Dermis microvascular lymphatic vessel endothelial cell (primary cell): ENCODE measurements at regions not wholly inside any gene's neighbourhood (a gene's known extent, or its start where the extent isn't known, plus 50 kb on each side); places are given as distances from the start of the nearest gene placed in this dataset.
"Not testable (repeated sequence)": the region's sequence is repeated elsewhere in the genome, so short reads cannot be mapped to it uniquely, and the experiment has no call there.

ENCODE experiments used
- DNase-seq, 2 donors: peaks; one replicate each; pipeline versions ENCODE4 v3.0.0 to v3.0.0-alpha.2; 2010; ENCODE audit warnings: low read depth in 2 of 2

DNA sequence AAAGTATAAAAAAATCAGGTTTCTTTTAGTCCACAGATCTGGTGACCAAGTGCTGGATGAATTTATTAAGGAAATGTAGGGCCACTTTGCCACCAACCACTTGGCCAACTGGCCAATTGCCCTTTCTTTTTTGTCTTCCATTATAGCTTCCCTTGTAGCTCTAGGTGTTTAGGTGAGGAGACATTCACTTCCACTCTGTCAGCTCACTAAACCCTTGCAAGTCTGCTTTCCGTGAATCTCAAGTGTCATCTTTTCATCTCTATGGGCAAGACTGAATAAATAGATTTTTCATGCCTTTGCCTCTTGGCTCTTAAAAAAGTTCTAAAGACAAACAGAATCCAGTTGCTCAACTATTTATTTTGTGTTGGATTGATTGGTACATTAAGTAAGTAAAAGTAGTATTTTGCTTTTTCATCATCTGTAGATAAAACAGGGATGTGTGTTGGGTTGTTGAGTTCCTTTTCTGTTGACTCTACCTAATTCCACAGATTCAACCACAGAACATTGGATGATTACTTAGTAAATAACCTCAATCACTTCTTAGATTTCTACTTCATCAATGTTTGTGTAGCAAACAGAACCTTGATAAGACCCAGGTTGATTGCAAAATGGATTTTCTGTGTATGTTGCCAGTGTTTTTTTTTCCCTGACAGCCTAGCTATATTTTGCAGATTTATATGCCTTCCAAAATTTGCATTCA is 68.1 kb upstream of the GRXCR1 start:
- DNase-seq: no peak

DNA sequence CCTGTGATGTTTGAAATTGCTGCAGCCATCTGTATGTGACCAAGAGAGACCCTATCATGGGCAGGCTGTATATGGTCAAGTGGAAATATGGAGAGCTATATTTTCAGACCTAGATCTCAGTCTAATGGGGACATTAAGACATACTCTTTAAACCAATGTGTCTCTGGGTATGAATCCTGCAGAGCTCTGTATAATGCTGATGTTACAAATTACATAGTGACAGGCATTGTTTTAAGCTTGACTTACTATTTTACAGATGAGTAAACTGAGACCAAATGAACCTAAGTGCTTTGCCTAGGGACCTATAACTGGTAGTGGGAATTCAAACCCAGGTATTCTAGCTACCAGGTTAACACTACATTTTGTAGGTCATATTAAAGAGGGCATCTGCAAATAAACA is 71.3 kb upstream of the GRXCR1 start:
- no peak for DNase-seq

- no peak for DNase-seq
These were observed 72.5 kb upstream of the GRXCR1 start for GRCh38 chr4:42819863-42820514.

- no peak for DNase-seq
These were observed 74.6 kb upstream of the GRXCR1 start for GRCh38 chr4:42817913-42818312.

- no peak for DNase-seq
These were observed 75.6 kb upstream of the GRXCR1 start for GRCh38 chr4:42816880-42817400.

GRCh38 chr4:42816189-42816879 is 76.2 kb upstream of the GRXCR1 start:
- DNase-seq: no peak

DNA sequence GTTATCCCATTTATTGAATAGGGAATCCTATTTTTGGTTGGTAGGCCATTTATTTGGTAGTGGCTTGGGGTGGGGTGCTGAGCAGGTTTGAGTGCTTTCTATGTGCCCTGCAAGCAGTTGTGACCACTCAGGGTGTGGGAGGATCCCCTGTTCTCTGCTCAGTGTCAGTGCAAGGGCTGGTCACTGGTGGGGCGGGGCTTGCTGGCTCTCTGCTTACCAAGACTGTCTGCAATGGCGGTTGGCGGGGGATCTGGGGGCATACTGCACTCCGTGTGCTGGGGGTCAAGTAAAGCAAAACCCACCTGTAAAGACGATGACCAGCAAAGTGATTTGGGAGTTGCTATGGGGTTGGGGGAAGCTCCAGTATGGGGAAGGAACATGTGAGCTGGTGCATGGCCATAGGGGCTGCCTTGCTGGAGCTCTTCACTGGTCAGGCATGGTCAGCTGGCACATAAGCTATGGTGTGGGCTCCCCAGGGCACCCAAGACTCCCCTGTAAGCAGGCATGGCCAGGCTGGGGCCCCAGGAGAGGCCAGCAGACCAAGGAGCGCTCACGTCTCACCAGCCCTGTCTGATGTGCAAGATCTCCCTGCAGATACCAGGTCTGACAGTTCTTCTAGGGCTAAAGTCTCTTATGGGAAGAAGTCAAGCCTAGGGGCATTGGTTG is 83.0 kb upstream of the GRXCR1 start:
- no peak for DNase-seq

- DNase-seq: no peak
These were observed 86.1 kb upstream of the GRXCR1 start for GRCh38 chr4:42806303-42806835.

DNA sequence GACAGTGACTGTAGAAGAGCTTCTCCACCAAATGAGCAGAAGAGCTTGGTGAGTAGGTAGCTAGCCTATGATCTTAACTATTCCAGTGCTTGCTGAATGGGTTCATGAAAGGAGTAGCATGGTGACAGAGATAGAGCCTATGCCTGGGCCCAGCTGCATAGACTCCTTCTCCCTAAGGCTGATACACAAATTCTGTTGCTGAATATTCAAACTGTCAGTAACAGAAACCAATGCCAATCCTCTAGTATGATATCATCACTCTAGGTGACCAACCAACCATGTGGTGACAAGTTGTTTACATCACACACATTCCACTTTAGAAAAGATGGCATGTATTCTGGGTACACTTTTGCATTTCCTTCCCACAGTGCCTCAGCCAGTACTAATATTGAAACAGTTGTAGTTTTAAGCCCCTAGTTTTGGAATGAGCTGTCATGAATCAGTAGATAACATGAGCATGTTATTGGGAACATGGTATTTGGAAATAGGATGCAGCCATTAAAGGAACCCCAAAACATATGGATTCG is 103.4 kb upstream of the GRXCR1 start:
- DNase-seq: no peak

DNA sequence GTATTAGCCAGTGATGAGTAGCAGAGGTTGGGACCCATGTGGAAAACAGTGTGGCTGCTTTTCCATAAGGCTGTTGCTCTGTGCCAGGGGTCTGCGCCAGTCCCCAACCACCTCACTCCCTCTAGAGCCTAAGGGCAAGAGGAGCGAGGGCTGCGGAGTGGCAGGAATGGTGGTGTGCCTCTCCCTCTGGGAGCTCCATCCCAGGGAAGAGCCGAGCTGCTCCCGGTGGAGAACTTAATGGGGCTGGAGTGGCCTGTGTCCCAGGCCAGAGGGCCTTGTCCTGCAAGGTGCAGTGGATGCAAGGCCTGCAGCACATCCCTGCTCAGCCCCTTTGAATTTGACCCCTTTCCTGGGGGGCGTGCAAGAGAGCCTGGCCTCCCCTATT is 105.4 kb upstream of the GRXCR1 start:
- no peak for DNase-seq

- no peak for DNase-seq
These were observed 106.0 kb upstream of the GRXCR1 start for GRCh38 chr4:42786350-42787078.

GRCh38 chr4:42785817-42786216 is 106.7 kb upstream of the GRXCR1 start:
- DNase-seq: no peak

DNA sequence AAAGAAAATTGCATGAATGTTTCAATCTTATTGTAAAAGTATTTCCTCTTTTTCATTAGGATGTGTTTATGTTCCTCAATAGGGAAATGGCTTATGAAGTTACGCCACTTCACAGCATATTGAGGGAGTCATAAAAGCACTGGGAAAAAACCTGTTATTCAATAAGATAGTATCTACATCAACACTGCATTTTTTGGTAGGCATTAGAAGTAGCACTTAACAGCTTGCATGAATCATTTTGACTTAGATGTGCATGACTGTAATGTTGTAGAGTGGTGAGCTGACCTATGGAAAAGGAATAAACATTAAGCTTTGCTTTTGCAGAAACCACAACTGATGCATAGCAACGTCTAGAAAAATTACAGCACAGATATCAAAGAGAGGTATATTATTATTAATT is 111.2 kb upstream of the GRXCR1 start:
- DNase-seq: no peak

DNA sequence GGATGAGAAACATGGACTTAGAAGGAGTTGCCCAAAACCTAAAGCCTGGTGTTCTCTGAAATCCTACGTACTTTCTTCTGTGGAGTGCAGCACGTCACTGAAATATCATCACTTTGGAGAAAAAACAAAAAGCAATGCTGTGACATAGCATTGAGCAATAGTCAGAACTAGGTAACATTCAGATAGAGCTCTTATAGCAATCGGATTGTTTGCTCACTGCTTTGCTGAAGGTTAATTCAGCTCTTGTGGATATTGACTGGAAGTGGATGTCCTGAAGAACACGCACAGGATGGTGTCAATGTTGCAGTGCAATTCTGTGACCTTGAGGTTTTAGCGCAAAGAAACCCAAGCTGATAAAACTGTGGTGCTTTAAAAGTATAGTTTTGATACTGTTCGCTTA is 114.2 kb upstream of the GRXCR1 start:
- DNase-seq: no peak

GRCh38 chr4:42768125-42768748 is 111.3 kb upstream of the ATP8A1 start:
- DNase-seq: no peak

DNA sequence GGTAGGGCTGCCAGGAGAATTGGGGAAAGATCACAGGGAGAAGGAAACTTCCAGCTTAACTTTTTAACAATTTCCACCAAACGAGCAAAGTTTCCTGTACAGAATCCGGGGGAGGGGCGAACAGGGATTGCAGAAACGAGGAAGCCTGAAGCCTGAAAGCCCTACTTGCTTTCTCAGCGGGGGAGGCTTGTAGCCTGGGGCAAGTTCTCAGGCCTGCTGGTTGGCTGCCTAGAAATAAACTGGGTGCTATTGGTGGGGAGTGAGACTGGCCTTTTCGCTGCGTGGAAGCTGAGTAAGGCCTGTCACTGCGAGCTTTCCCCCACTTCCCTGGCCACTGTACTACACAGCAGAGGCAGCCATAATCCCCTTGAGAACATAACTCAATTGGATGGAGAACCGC is 110.8 kb upstream of the ATP8A1 start:
- no peak for DNase-seq

GRCh38 chr4:42761804-42762203 is 104.9 kb upstream of the ATP8A1 start:
- no peak for DNase-seq

DNA sequence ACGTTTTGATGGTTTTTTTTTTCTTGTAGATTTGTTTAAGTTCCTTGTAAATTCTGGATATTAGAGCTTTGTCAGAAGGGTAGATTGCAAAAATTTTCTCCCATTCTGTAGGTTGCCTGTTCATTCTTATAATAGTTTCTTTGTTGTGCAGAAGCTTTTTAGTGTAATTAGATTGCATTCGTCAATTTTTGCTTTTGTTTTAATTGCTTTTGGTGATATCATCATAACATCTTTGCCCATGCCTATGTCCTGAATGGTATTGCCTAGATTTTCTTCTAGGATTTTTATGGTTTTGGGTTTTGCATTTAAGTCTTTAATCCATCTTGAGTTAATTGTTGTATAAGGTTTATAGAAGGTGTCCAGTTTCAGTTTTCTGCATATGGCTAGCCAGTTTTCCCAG is 98.1 kb upstream of the ATP8A1 start:
- not testable (repeated sequence) for DNase-seq

- DNase-seq: no peak
These were observed 94.7 kb upstream of the ATP8A1 start for GRCh38 chr4:42751587-42751986.

GRCh38 chr4:42750856-42751255 is 94.0 kb upstream of the ATP8A1 start:
- no peak for DNase-seq
